Sigmoid colon (tissue), 4 donors: ENCODE measurements at regions not wholly inside any gene's neighbourhood (a gene's known extent, or its start where the extent isn't known, plus 50 kb on each side); places are given as distances from the start of the nearest gene placed in this dataset.

Experiments
- CTCF ChIP-seq, 4 experiments: fragments of 450-650 bp in 3 of 4; fragments of 200-600 bp in 1 of 4; IDR thresholded peaks; one replicate each; pipeline ENCODE4 v1.5.1; 2016 to 2019; ENCODE audit warnings: antibody characterized with exemption in 4 of 4, mild to moderate bottlenecking in 3 of 4, moderate library complexity in 2 of 4
- EP300 ChIP-seq, 4 donors: sonication (generic); formaldehyde crosslinking; IDR thresholded peaks; one replicate each; pipeline ENCODE4 v1.6.1; 2017; ENCODE audit warnings: antibody characterized with exemption in 4 of 4
- POLR2A ChIP-seq, 2 donors: fragments of 450-650 bp; IDR thresholded peaks; one replicate each; pipeline ENCODE4 v1.6.1; 2016; ENCODE audit warnings: antibody characterized with exemption in 2 of 2, mild to moderate bottlenecking in 2 of 2, moderate library complexity in 2 of 2
- POLR2AphosphoS5 ChIP-seq, 4 donors: sonication (generic); formaldehyde crosslinking; IDR thresholded peaks; one replicate each; pipeline ENCODE4 v1.6.1; 2017; ENCODE audit warnings: antibody characterized with exemption in 4 of 4

GRCh38 chr14:25875475-25875874 lies 722.4 kb downstream of the NOVA1 start:
- no peak for TF ChIP-seq CTCF (IDR thresholded peaks at IDR 0.05)
- TF ChIP-seq POLR2A (IDR thresholded peaks at IDR 0.05), result no peak
- TF ChIP-seq EP300 (IDR thresholded peaks at IDR 0.05), result no peak
- no peak for TF ChIP-seq POLR2AphosphoS5 (IDR thresholded peaks at IDR 0.05)
